MCF 10A (cell line): ENCODE measurements at regions not wholly inside any gene's neighbourhood (a gene's known extent, or its start where the extent isn't known, plus 50 kb on each side); places are given as distances from the start of the nearest gene placed in this dataset.

Experiments used
- BruUV-seq: library from RNA; stranded (reverse); fragments of 400-500 nt; replicated peaks from 2 replicates; lab custom pipeline; 2021; lab: Mats Ljungman, UMichigan
- CTCF ChIA-PET: fragments of 300-600 bp; sonication (Branson Sonifier 250); formaldehyde crosslinking; extraction: SDS; loops from one replicate; lab custom pipeline; 2021; ENCODE audit warnings: antibody characterized with exemption, inconsistent platforms; lab: Yijun Ruan, JAX
- POLR2A ChIA-PET: fragments of 300-600, 350-650 bp; sonication (Branson Sonifier 250); formaldehyde crosslinking; extraction: SDS; loops from one replicate; lab custom pipeline; 2020; ENCODE audit warnings: antibody characterized with exemption, inconsistent platforms; lab: Yijun Ruan, JAX
- DNase-seq: peaks from one replicate; pipeline ENCODE4 v3.0.0-alpha.2; 2018; ENCODE audit not compliant: unreplicated experiment
- H3K27ac Mint-ChIP-seq: one replicate; pipeline ENCODE4 v1.8.0; 2022; ENCODE audit warnings: mild to moderate bottlenecking, low read depth, mixed read lengths; ENCODE audit not compliant: unreplicated experiment
- H3K27me3 Mint-ChIP-seq: one replicate; pipeline ENCODE4 v1.8.0; 2022; ENCODE audit warnings: mixed read lengths; ENCODE audit not compliant: insufficient read depth, unreplicated experiment
- H3K36me3 Mint-ChIP-seq: one replicate; pipeline ENCODE4 v1.8.0; 2022; ENCODE audit warnings: mild to moderate bottlenecking, moderate library complexity, mixed read lengths; ENCODE audit not compliant: insufficient read depth, unreplicated experiment
- H3K4me1 Mint-ChIP-seq: one replicate; pipeline ENCODE4 v1.8.0; 2022; ENCODE audit warnings: mixed read lengths; ENCODE audit not compliant: insufficient read depth, unreplicated experiment
- H3K4me3 Mint-ChIP-seq: one replicate; pipeline ENCODE4 v1.8.0; 2022; ENCODE audit warnings: mild to moderate bottlenecking, moderate library complexity, mixed read lengths; ENCODE audit not compliant: unreplicated experiment
- H3K9me3 Mint-ChIP-seq: one replicate; pipeline ENCODE4 v1.8.0; 2022; ENCODE audit warnings: mixed read lengths; ENCODE audit not compliant: unreplicated experiment
- intact Hi-C: fragments of 100-400 bp; cut with micrococcal nuclease; formaldehyde crosslinking; loops from 2 replicates; pipeline ENCODE4 v1.14.1; 2022
- TF ChIP-seq, protein P1 (sequence below): fragments of 200-600 bp; IDR thresholded peaks from one replicate; pipeline ENCODE4 v1.8.0; 2022; ENCODE audit warnings: antibody characterized with exemption, mild to moderate bottlenecking; ENCODE audit not compliant: unreplicated experiment

GRCh38 chr7:112615701-112616100 is 134.9 kb downstream of the LSMEM1 start:
- Mint-ChIP-seq H3K36me3 (no peaks in the 10 kb centered on the region), H3K4me3 (no peak overlapping the region), H3K4me1 (no peaks in the 10 kb centered on the region), H3K9me3 (no peaks in the 10 kb centered on the region), H3K27me3 (no peaks in the 10 kb centered on the region), H3K27ac (no peak overlapping the region)
- TF ChIP-seq, protein P1, sequence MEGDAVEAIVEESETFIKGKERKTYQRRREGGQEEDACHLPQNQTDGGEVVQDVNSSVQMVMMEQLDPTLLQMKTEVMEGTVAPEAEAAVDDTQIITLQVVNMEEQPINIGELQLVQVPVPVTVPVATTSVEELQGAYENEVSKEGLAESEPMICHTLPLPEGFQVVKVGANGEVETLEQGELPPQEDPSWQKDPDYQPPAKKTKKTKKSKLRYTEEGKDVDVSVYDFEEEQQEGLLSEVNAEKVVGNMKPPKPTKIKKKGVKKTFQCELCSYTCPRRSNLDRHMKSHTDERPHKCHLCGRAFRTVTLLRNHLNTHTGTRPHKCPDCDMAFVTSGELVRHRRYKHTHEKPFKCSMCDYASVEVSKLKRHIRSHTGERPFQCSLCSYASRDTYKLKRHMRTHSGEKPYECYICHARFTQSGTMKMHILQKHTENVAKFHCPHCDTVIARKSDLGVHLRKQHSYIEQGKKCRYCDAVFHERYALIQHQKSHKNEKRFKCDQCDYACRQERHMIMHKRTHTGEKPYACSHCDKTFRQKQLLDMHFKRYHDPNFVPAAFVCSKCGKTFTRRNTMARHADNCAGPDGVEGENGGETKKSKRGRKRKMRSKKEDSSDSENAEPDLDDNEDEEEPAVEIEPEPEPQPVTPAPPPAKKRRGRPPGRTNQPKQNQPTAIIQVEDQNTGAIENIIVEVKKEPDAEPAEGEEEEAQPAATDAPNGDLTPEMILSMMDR, result no peak
- ChIA-PET CTCF (interaction anchor here (0.6 kb wide), 2 partner anchors 880 to 1092 kb away, joined by 3 to 5 read pairs; no protein-coding TSS in a partner anchor), POLR2A (no interaction called here)
- DNase-seq, result no peak
- intact Hi-C loops, result no loop called here
- no TSS peak for BruUV-seq

DNA sequence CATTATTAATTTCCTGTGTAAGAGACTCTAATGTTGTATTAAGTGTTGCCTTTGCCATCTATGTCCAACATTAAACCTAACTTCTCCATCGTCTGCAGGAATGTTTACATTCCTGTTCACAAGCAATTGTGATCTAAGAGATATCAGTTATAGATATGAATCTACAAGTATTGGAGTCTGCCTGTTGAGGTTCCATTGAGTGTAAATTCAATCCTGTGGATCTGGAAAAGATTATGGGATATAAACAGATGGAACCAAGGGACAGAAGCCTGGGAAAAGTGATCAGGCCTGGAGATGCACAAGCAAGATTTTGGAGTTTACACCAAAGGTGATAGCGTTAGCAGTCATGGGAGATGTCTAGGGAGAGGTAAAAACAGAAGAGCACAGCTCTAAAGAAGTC is 135.5 kb downstream of the LSMEM1 start:
- Mint-ChIP-seq H3K27ac (no peak overlapping the region), H3K4me3 (no peak overlapping the region), H3K27me3 (no peaks in the 10 kb centered on the region), H3K36me3 (no peaks in the 10 kb centered on the region), H3K4me1 (no peaks in the 10 kb centered on the region), H3K9me3 (peaks cover 2% of the 10 kb centered on the region)
- no peak for DNase-seq
- BruUV-seq, result no TSS peak
- ChIA-PET CTCF (interaction anchor here (0.6 kb wide), 2 partner anchors 880 to 1092 kb away, joined by 3 to 5 read pairs; no protein-coding TSS in a partner anchor), POLR2A (no interaction called here)
- intact Hi-C loops, result no loop called here
- TF ChIP-seq, protein P1, result no peak

GRCh38 chr7:112619343-112619742 is 138.6 kb downstream of the LSMEM1 start:
- TF ChIP-seq, protein P1, result no peak
- intact Hi-C loops, result no loop called here
- no TSS peak for BruUV-seq
- Mint-ChIP-seq H3K9me3 (peaks cover 7% of the 10 kb centered on the region), H3K27ac (no peak overlapping the region), H3K4me1 (no peaks in the 10 kb centered on the region), H3K4me3 (no peak overlapping the region), H3K27me3 (no peaks in the 10 kb centered on the region), H3K36me3 (no peaks in the 10 kb centered on the region)
- DNase-seq, result no peak
- ChIA-PET CTCF (no interaction called here), POLR2A (interaction anchor here (0.7 kb wide), 1 partner anchor 168 kb away, joined by 4 read pairs; no protein-coding TSS in a partner anchor)

- no TSS peak for BruUV-seq
- Mint-ChIP-seq H3K4me3 (no peak overlapping the region), H3K9me3 (peaks cover 7% of the 10 kb centered on the region), H3K4me1 (no peaks in the 10 kb centered on the region), H3K36me3 (no peaks in the 10 kb centered on the region), H3K27ac (no peak overlapping the region), H3K27me3 (no peaks in the 10 kb centered on the region)
- ChIA-PET CTCF (interaction anchor here (0.6 kb wide), 1 partner anchor 797 kb away, joined by 3 read pairs; no protein-coding TSS in a partner anchor), POLR2A (no interaction called here)
- TF ChIP-seq, protein P1, result no peak
- intact Hi-C loops, result no loop called here
- no peak for DNase-seq
Observed at GRCh38 chr7:112622159-112622715, 141.4 kb downstream of the LSMEM1 start.
